HG03378 (cell line): ENCODE measurements at regions not wholly inside any gene's neighbourhood (a gene's known extent, or its start where the extent isn't known, plus 50 kb on each side); places are given as distances from the start of the nearest gene placed in this dataset.

Source experiments
- ATAC-seq: cut with Tn5 transposase; IDR thresholded peaks from one replicate; pipeline ENCODE4 v1.9.1; 2021; ENCODE audit warnings: mild to moderate bottlenecking, moderate library complexity; ENCODE audit not compliant: unreplicated experiment

GRCh38 chr1:184215274-184215925 lies 163.9 kb downstream of the TSEN15 start:
- no peak for ATAC-seq

GRCh38 chr1:184218458-184219075 lies 167.0 kb downstream of the TSEN15 start:
- no peak for ATAC-seq

DNA sequence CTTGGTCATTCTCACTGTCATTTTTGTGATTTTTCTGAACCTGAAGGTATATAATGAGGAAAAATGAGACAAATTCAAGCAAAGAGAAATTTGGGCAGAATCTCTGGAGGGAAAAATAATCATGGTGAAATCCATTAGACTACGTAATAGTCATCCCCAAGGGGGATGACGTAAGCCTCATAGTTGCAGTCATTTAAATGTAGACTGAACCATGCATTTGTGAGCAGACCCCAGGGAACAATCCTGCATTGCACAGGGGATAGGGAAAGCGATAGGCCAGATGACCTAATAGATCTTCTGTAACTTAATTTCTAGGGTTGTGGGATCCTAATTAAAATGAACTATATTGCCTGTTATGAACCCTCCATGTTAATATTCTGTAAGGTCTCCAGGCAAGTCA lies 167.4 kb upstream of the C1orf21 start:
- no peak for ATAC-seq

DNA sequence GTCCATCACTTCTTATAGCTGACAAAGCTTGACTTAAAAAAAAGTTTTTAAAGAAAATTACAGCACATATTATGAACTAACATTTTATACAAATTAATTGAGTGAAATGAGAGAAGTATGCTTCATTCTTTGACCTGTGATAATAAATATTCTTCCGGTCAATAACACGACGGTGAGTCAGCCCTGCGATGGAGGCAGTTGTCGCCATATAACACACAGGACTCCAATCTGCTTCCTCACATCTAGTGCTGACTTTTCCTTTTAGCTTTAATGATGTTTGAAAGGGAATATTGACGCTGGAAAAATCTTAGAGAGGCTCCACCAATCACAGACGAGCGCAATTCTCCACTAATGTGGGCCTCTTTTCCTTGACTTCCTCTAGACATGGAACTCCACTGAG lies 166.9 kb upstream of the C1orf21 start:
- ATAC-seq, result no peak

DNA sequence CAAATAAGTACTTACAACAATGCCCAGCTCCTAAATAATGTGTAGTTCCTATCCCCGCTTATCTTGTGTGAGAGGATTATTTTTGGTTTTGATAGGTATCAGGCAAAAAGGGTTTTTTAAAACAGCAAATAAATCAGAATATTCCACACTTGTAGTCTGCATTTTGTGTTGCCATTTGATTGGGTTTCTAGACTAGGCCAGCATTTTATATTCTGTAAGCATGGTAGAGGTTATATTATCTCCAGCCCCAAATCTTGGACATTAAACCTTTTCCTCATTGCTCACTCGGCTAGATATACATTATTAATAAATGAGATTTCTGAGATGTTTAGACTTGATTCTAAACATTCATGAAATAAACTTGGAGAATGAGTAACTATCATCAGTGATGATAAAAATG lies 165.7 kb upstream of the C1orf21 start:
- no peak for ATAC-seq

GRCh38 chr1:184222652-184223052 lies 164.2 kb upstream of the C1orf21 start:
- ATAC-seq, result no peak

- no peak for ATAC-seq
Observed at GRCh38 chr1:184223216-184223615, 163.6 kb upstream of the C1orf21 start.

DNA sequence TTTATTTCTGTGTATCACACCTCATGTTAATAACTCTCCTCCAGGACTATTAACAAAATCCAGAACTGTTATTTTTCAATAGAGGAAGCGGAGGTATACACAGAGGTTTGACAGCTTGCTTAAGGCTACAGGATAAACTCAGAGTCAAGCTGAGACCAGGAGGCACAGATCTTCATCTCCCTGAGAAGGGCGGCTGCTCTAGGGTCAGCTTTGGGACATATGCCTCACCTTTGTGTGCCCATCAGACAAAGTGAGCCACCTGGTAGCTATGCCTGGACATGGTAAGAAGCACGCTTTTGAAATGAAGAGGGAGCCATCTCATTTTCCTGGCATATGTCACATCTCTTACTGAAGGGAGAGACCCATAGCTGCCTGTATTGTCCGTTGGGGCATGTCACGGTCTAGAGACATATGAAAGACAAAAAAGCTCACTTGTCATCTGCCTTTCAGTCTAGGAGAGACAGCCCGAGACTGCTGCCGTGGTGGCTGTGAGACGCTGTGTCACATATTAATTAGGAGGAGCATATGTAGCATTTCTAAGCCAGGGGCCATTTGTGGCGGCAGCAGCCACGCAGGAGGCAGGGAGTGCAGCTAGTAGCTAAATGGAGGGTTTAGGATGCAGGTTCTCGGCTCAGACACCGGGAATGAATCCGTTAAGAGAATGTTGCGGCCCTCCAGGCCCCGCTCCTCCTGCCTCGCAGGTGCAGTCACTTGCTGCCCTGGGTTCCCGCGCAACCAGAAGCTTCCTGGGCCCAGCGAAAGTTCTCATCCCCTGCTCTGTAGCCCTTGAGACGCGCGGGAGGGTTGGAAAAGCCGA lies 161.3 kb upstream of the C1orf21 start:
- no peak for ATAC-seq

- no peak for ATAC-seq
Observed at GRCh38 chr1:184226100-184226487, 160.7 kb upstream of the C1orf21 start.

- ATAC-seq, result no peak
Observed at GRCh38 chr1:184228558-184228957, 158.3 kb upstream of the C1orf21 start.

DNA sequence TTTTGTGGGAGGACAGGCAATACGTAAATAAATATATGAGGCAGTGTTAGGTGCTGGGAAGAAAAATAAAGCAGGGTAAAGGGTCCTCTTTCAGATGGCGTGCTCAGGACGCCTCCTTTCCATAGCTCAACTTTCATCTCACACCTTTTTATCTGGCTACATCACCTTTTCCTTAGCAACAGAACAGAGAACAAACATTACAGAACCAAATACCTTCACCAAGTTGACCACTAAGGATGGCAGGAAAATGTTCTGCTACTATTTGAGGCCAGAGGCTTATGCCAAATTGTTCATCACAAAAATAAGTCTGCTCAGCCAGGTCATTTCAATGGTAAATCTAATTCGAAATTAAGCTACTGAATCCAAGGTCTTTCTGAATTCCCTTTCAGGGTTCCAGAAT lies 149.2 kb upstream of the C1orf21 start:
- no peak for ATAC-seq

DNA sequence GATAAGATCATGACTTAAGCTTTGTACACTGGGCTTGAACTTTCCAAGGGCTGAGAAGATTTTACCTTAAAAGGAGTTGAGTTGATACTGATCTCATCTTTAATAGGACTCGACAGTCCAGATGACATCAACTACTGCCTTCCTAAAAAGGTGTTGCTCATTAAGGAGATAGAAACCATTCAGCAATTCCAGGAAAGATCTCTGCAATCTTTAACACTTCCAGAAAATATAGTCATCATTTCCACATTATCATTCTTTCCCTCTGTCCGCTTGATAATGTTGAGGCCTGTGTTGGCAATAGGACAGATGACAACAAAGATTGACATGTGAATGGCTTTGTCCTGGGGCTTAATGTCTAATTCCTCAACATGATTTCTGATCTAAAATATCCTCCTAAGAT lies 145.4 kb upstream of the C1orf21 start:
- no peak for ATAC-seq

DNA sequence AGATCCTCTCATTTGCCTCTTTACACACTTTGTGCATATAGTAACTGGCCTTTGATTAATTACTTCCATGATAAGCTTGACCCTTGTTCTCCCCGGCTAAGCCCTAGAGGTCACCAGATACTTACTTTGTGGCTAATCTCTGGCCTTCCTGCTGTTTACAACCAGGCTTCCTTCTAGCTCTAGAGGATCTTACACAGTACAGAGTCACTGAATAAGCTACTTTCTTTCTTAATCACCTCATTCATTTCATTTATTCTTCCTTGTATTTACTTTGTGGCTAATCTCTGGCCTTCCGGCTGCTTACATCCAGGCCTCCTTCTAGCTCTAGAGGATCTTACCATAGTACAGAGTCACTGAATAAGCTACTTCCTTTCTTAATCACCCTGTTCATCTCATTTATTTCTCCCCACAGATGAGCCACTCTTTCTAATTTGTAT lies 144.3 kb upstream of the C1orf21 start:
- ATAC-seq, result no peak

DNA sequence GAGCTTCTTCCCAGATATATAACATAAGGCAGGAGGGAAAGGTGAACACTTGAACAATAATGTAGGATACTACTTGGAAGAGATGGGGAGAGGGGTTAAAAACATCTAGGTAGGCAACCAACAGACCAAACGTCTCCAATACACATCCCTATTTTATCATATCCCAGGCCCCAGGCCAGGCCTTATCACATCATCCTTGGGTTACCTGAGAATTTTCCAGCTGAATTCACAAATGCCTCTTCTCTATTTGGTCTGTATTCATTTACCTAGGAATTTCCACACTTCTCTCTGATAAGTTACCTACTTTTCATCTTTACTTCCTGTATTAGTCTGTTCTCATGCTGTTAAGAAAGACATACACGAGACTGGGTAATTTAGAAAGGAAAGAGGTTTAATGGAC lies 141.9 kb upstream of the C1orf21 start:
- ATAC-seq, result no peak

DNA sequence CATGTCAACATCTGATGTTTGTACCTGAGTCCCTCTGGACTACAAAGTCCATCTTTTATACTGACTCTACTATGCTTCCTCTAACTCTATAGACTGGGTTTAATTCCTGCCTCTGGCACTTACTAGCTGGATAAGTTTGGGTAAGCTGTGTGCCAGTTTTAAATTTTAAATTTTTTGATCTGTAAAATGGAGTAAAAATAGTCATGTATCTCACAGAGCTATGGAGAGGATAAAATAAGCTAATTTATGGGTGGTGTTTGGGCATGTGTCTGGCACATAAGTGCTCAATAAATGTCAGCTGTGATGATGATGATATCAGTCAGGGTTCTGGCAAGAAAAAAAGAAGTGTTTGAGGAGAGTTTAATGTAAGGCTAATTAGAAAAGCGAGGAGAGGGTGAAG lies 139.2 kb upstream of the C1orf21 start:
- ATAC-seq, result no peak

DNA sequence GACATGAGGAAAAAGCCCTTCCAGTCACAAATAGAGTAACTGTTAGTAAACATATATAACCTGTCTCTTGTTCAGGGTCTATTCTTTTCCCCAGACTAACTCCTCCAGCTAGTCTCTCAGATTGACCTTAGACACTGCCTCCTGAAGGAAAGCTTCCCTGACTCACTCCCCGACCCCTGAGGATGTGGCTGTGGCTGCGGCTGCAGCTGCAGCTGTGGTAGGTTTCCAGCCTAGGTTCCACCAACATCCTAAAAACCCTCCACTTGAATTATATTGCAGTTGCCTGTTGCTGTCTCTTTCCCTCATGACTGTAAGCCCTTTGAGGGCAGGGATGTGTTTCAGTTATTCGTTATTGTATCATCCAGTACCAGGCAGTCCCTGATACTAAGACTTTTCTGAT lies 132.9 kb upstream of the C1orf21 start:
- no peak for ATAC-seq

GRCh38 chr1:184254849-184255248 lies 132.0 kb upstream of the C1orf21 start:
- ATAC-seq, result no peak

- no peak for ATAC-seq
Observed at GRCh38 chr1:184255560-184255959, 131.3 kb upstream of the C1orf21 start.

- no peak for ATAC-seq
Observed at GRCh38 chr1:184257873-184258272, 129.0 kb upstream of the C1orf21 start.

DNA sequence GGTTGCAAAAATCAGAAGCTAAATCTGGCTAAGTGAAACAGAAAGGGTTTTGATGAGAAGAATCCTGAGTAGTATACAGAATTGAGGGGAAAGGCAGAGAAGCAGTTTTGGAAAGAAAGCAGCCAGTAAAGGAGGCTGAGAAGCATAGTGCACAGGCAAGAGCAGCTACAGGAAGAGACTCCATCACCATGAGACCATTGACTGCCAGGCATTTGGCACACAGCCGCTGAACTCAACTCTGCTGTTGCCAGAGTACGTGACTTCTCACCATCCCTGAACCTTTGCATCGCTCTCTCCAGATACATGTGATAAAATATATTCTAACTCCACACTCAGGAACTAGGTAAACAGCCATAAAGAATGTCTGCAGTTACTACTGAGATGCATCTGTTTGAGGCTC lies 128.3 kb upstream of the C1orf21 start:
- ATAC-seq, result no peak

DNA sequence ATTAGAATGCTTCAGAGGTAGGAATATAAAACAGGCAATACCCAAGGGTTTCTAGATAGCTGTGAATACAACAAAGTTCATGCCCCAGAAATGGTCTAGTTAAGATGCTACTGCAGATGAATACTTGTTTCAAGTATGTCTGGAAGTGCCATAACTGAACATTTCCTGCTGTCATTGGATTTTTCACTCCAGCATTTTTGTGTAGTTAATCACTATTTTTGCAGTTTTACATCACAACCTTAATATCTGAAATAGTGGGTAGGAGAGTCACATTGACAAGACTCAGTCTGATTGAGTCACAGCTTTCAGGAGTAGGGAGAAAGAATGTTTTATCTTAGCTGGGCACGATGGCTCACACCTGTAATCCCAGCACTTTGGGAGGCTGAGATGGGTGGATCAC lies 126.4 kb upstream of the C1orf21 start:
- ATAC-seq, result no peak

DNA sequence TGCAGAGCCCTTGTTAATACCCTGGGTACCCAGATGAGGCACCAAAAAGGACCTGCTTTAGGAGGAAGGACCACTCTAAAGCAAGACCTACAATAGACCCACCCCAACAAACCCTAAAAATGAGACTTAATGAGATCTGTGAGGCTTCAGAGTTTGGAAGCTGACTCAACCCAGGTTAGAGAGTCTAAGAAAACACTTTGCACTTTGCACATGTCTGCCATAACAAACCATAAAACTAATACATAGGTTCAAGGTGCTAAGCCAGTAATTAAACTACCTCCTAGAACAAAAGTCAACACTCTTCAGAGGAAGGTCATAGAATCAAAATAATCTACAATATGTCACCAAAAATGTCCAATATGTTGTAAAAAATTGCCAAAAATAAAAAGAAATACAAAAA lies 124.7 kb upstream of the C1orf21 start:
- ATAC-seq, result no peak
